Vagina (tissue), 2 donors: ENCODE measurements at regions not wholly inside any gene's neighbourhood (a gene's known extent, or its start where the extent isn't known, plus 50 kb on each side); places are given as distances from the start of the nearest gene placed in this dataset.
"Not testable (repeated sequence)": the region's sequence is repeated elsewhere in the genome, so short reads cannot be mapped to it uniquely, and the experiment has no call there.

Source experiments
- DNase-seq, 2 donors: peaks; one replicate each; pipeline ENCODE4 v3.0.0-alpha.2; 2017; ENCODE audit errors: extremely low spot score in 2 of 2
- H3K27ac ChIP-seq: fragments of 200-600 bp; sonication (generic); one replicate; pipeline ENCODE4 v1.5.1; 2019
- H3K27me3 ChIP-seq: fragments of 200-600 bp; sonication (generic); one replicate; pipeline ENCODE4 v1.5.1; 2019
- H3K36me3 ChIP-seq, 2 donors: fragments of 200-600 bp; sonication (generic); one replicate each; pipeline ENCODE4 v1.5.1; 2017 to 2019
- H3K4me1 ChIP-seq: fragments of 200-600 bp; sonication (generic); one replicate; pipeline ENCODE4 v1.5.1; 2019
- H3K4me3 ChIP-seq, 2 donors: fragments of 200-600 bp; sonication (generic); 1 replicate in 1 of 2; 2 replicates in 1 of 2; pipeline ENCODE4 v1.5.1; 2016 to 2019
- H3K9me3 ChIP-seq: fragments of 200-600 bp; sonication (generic); one replicate; pipeline ENCODE4 v1.5.1; 2019
- POLR2A ChIP-seq, 2 donors: fragments of 450-650 bp; IDR thresholded peaks; one replicate each; pipeline ENCODE4 v1.6.1; 2017; ENCODE audit warnings: antibody characterized with exemption in 2 of 2, mild to moderate bottlenecking in 2 of 2, moderate library complexity in 2 of 2
- POLR2AphosphoS5 ChIP-seq, 2 donors: sonication (generic); formaldehyde crosslinking; IDR thresholded peaks; one replicate each; pipeline ENCODE4 v1.9.0; 2017; ENCODE audit warnings: antibody characterized with exemption in 2 of 2, mild to moderate bottlenecking in 2 of 2, low read depth in 1 of 2; ENCODE audit not compliant: insufficient read depth in 1 of 2
- intact Hi-C: fragments of 100-400 bp; cut with DNase I; formaldehyde crosslinking; loops from one replicate; pipeline ENCODE4 v1.15.1; 2023
- TF ChIP-seq, protein P1 (sequence below), 3 experiments: fragments of 450-650 bp in 2 of 3; fragments of 200-600 bp in 1 of 3; sonication (generic) in 1 of 3; IDR thresholded peaks; one replicate each; pipeline ENCODE4 v1.5.1; 2017 to 2019; ENCODE audit warnings: antibody characterized with exemption in 3 of 3, mild to moderate bottlenecking in 2 of 3, moderate library complexity in 2 of 3

DNA sequence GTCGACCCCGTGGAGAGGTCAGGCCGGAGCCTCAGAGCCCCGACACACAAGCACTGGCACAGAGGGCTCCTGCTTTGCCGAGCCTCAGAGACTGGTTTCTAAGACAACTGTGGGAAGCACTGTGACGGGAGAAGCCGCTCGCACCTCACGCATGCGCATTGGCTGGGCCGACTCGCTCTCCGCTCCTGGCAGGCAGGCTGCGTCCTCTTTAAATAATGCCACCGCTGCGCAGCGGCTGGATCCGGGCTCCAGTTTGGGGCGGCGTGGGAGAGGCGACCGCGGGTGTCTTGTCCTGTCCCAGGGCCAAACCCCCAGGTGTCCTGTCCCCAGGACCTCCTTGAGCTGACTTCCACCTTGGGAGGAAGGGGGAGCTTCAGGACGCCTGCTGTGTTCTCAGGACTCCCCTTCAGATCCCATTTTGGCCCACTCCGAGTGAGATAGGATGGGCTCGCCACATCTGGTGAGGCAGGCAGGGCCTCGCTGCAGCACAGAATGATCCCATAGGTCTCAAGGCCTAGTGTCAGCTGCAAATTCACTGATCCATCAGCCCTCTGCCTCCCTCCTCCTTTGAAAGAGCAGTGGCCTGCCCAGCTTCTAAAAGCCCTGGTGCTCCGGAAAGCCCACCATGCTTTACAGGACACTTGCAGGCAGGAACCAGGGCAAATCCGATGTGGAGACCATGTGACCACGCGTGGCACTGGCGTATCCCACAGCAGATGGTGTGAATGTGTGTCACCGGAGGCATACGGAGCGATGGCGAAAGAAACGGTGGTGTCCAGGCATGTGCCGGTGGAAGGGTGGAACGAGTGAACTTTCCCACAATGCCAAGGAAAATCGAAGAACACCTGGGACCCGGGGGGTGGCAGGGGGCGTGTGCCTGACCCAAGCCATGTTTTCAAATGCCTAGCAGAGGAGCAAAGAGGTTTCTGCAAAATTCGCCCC is 169.3 kb upstream of the ZNF337 start:
- Histone ChIP-seq H3K9me3 (no peaks in the 10 kb centered on the region), H3K4me3 (peak overlapping the region; percentile 24 to 49), H3K36me3 (no peaks in the 10 kb centered on the region), H3K27me3 (no peaks in the 10 kb centered on the region), H3K27ac (no peak overlapping the region), H3K4me1 (peaks cover 44% of the 10 kb centered on the region)
- TF ChIP-seq POLR2A (IDR thresholded peaks at IDR 0.05) (no peak), POLR2AphosphoS5 (IDR thresholded peaks at IDR 0.05; ENCODE audit: insufficient read depth in 1 of 2, low read depth in 1 of 2) (no peak)
- TF ChIP-seq, protein P1, sequence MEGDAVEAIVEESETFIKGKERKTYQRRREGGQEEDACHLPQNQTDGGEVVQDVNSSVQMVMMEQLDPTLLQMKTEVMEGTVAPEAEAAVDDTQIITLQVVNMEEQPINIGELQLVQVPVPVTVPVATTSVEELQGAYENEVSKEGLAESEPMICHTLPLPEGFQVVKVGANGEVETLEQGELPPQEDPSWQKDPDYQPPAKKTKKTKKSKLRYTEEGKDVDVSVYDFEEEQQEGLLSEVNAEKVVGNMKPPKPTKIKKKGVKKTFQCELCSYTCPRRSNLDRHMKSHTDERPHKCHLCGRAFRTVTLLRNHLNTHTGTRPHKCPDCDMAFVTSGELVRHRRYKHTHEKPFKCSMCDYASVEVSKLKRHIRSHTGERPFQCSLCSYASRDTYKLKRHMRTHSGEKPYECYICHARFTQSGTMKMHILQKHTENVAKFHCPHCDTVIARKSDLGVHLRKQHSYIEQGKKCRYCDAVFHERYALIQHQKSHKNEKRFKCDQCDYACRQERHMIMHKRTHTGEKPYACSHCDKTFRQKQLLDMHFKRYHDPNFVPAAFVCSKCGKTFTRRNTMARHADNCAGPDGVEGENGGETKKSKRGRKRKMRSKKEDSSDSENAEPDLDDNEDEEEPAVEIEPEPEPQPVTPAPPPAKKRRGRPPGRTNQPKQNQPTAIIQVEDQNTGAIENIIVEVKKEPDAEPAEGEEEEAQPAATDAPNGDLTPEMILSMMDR (IDR thresholded peaks at IDR 0.05), result no peak
- intact Hi-C loops, result no loop called here
- peak in 1 of 2 donors; percentile 85 for DNase-seq

DNA sequence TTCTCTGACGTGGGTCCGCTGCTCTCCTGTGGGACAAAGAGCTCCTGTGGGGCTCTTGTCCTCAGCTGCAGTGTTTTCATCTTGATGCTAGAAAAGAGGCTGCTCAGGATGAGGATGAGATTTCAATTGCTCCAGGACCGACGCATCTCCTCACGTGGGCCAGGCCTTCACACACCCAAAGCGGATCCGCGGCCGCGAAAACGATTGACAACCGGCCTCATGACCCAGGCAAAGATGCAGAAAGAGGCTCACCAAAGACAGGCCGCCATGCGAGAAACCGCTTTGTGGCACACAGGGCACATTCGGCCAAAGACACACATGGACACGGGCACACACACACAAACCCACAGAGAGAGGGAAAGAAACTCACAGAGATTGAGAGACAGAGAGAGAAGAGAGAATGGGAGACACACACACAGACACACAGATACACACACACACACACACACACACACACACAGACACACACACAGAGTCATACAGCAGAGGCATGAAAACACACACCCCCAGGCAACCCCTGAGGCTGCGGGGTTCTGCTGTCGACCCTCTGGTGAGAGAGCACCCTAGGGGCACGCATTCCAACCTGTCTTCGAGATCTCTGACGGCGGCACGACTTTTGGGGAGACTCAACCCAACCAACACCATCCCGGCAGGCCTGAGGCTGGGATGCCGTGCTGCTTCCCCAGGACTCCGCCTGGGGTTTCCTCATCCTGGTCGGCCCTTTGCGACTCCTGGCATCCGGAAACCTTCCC is 168.5 kb upstream of the ZNF337 start:
- H3K27ac ChIP-seq, H3K27me3 ChIP-seq, H3K36me3 ChIP-seq, H3K9me3 ChIP-seq, intact Hi-C loops, DNase-seq: not testable (repeated sequence)
- Histone ChIP-seq H3K4me1 (peaks cover 46% of the 10 kb centered on the region), H3K4me3 (peak overlapping the region; percentile 24 to 49)

DNA sequence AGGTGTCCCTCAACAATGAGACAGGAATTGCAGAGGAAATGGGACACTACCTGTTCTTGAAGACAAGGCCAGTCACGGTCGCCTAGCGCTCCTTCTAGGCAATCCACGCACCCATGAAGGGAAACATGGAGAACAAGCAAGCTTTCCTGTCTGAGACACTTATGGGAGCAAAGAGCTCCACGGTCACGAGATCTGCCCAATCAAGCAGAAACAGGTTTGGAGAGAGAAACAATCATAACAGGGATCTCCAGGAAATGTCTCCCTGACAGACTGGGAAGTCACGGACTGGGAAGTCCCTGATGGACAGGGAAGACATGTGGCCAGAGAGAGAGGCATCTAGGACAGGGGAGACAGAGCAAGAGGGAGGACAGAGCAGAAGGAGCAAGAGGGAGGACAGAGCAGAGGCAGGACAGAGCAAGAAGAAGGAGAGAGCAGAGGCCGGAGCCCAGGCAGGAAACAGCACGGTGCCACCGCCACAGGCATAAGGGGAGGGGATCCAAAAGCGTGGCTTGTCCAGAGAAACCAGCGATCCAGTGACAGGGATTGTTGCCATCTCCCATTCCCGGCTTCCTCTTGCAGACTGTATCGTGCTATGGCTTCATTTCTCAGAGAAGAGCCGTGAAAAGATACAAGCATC is 167.8 kb upstream of the ZNF337 start:
- peaks cover 53% of the 10 kb centered on the region for H3K4me1 ChIP-seq
- no peak for TF ChIP-seq POLR2A (IDR thresholded peaks at IDR 0.05)
- no peak for TF ChIP-seq POLR2AphosphoS5 (IDR thresholded peaks at IDR 0.05; ENCODE audit: insufficient read depth in 1 of 2, low read depth in 1 of 2)
- TF ChIP-seq, protein P1 (IDR thresholded peaks at IDR 0.05), result no peak
- intact Hi-C loops, result no loop called here
- no peaks in the 10 kb centered on the region for H3K9me3 ChIP-seq
- no peaks in the 10 kb centered on the region for H3K36me3 ChIP-seq
- no peak overlapping the region for H3K27ac ChIP-seq
- no peaks in the 10 kb centered on the region for H3K27me3 ChIP-seq
- no peak overlapping the region for H3K4me3 ChIP-seq
- DNase-seq, result no peak

DNA sequence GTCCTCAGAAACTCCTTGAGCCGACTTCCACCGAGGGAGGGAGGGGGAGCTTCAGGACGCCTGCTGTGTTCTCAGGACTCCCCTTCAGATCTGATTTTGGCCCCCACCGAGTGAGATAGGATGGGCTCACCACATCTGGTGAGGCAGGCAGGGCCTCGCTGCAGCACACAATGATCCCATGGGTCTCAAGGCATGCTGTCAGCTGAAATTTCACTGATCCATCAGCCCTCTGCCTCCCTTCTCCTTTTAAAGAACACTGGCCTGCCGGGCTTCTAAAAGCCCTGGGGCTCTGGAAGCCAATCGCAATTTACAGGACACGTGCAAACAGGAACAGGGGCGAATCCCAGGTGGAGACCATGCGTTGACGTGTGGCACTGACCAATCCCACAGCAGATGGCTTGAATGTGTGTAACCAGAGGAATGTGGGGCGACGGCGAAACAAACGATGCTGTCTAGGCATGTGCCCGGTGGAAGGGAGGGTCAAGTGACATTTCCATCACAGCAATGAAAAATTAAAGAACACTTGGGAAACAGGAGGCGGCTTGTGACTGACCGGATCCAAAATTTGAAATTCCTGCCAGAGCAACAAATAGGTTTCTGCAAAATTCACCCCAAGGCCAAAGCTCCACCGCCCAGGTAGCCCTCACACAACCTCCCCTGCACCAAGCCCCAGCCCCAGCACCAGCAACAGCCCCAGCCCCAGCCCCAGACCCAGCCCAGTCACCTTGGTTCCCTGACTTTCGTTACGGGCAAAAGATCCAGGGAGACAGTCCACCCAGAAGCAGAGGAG is 167.1 kb upstream of the ZNF337 start:
- no peak overlapping the region for H3K27ac ChIP-seq
- H3K4me3 ChIP-seq, result peak overlapping the region; percentile 34 to 45
- peak in 1 of 2 donors; percentile 84 for DNase-seq
- TF ChIP-seq, protein P1 (IDR thresholded peaks at IDR 0.05), result no peak
- TF ChIP-seq POLR2AphosphoS5 (IDR thresholded peaks at IDR 0.05; ENCODE audit: insufficient read depth in 1 of 2, low read depth in 1 of 2), result no peak
- no peak for TF ChIP-seq POLR2A (IDR thresholded peaks at IDR 0.05)
- intact Hi-C loops, result no loop called here
- H3K27me3 ChIP-seq, result no peaks in the 10 kb centered on the region
- H3K4me1 ChIP-seq, result peaks cover 52% of the 10 kb centered on the region
- no peaks in the 10 kb centered on the region for H3K36me3 ChIP-seq
- no peaks in the 10 kb centered on the region for H3K9me3 ChIP-seq
